K562 (cell line): ENCODE measurements at regions not wholly inside any gene's neighbourhood (a gene's known extent, or its start where the extent isn't known, plus 50 kb on each side); places are given as distances from the start of the nearest gene placed in this dataset.

ENCODE experiments used
- CCNT2 ChIP-seq: IDR thresholded peaks from 2 replicates; pipeline ENCODE4 v1.6.1; 2011; ENCODE audit warnings: borderline replicate concordance, low read depth, mild to moderate bottlenecking, moderate library complexity, mixed read lengths, low read length; ENCODE audit not compliant: insufficient read length; ENCODE audit errors: extremely low read depth
- CHD7 ChIP-seq: fragments of 200-600 bp; sonication (generic); IDR thresholded peaks from one replicate; pipeline ENCODE4 v1.6.1; 2012; ENCODE audit warnings: mild to moderate bottlenecking, low read depth, low read length, inconsistent platforms
- ELF2 ChIP-seq: fragments of 250-450 bp; sonication (Bioruptor Pico); IDR thresholded peaks from 2 replicates; pipeline ENCODE4 v1.5.0; 2021; ENCODE audit warnings: mild to moderate bottlenecking
- KAT7 ChIP-seq: sonication (generic); formaldehyde crosslinking; IDR thresholded peaks from 2 replicates; pipeline ENCODE4 v1.8.0; 2022; ENCODE audit warnings: missing genetic modification reagents, mild to moderate bottlenecking, borderline replicate concordance
- ZBTB5 ChIP-seq: fragments of 450-650 bp; IDR thresholded peaks from 2 replicates; pipeline ENCODE4 v1.6.1; 2017; ENCODE audit warnings: antibody characterized with exemption
- ZNF778 ChIP-seq: fragments of 450-650 bp; formaldehyde crosslinking; IDR thresholded peaks from 2 replicates; pipeline ENCODE4 v1.4.0; 2020; ENCODE audit warnings: mild to moderate bottlenecking, moderate library complexity
- TF ChIP-seq, protein P1 (sequence below): IDR thresholded peaks from 2 replicates; pipeline ENCODE4 v1.6.1; 2011; ENCODE audit not compliant: insufficient read length; ENCODE audit errors: extremely low read depth

DNA sequence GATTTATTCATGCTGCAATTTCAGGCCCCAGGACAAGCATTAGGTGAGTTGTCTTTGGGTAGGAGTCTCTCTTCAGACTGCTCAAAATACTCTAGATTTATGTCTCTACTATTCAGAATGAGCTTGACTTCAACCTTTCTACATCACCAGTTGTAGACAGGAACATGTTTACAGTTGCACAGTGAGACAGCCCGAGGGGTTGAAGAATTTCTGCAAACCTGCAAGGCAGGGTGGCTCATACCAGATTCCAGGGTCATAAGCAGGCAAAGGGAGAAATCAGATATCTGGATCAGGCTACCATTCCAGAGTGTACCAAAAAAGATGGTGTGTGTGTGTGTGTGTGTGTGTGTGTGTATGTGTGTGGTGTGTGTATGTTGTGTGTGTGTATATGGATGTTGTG is 112.4 kb downstream of the SPP2 start (continued):
- TF ChIP-seq CHD7 (no peak), KAT7 (no peak), ZBTB5 (no peak), ELF2 (CRISPR knock-in tag) (no peak), ZNF778 (CRISPR knock-in tag) (no peak), CCNT2 (no peak)
- TF ChIP-seq, protein P1, sequence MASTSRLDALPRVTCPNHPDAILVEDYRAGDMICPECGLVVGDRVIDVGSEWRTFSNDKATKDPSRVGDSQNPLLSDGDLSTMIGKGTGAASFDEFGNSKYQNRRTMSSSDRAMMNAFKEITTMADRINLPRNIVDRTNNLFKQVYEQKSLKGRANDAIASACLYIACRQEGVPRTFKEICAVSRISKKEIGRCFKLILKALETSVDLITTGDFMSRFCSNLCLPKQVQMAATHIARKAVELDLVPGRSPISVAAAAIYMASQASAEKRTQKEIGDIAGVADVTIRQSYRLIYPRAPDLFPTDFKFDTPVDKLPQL, result no peak
